HG03521 (cell line): ENCODE measurements at regions not wholly inside any gene's neighbourhood (a gene's known extent, or its start where the extent isn't known, plus 50 kb on each side); places are given as distances from the start of the nearest gene placed in this dataset.
"Not testable (repeated sequence)": the region's sequence is repeated elsewhere in the genome, so short reads cannot be mapped to it uniquely, and the experiment has no call there.

ENCODE experiments used
- ATAC-seq: cut with Tn5 transposase; IDR thresholded peaks from one replicate; pipeline ENCODE4 v1.9.1; 2021; ENCODE audit warnings: mild to moderate bottlenecking, moderate library complexity; ENCODE audit not compliant: unreplicated experiment

GRCh38 chr17:52947418-52947817 is 788.9 kb upstream of the CA10 start:
- no peak for ATAC-seq

GRCh38 chr17:52938623-52939230 is 780.2 kb upstream of the CA10 start:
- no peak for ATAC-seq

GRCh38 chr17:52930581-52930980 is 772.1 kb upstream of the CA10 start:
- no peak for ATAC-seq

GRCh38 chr17:52930145-52930544 is 771.6 kb upstream of the CA10 start:
- ATAC-seq = no peak

GRCh38 chr17:52923658-52924057 is 765.1 kb upstream of the CA10 start:
- ATAC-seq = no peak

- no peak for ATAC-seq
These were observed 740.7 kb upstream of the CA10 start for GRCh38 chr17:52899235-52899634.

GRCh38 chr17:52895272-52895671 is 736.8 kb upstream of the CA10 start:
- ATAC-seq = no peak

- no peak for ATAC-seq
These were observed 733.8 kb upstream of the CA10 start for GRCh38 chr17:52892334-52892733.

- no peak for ATAC-seq
These were observed 727.4 kb upstream of the CA10 start for GRCh38 chr17:52885882-52886281.

- ATAC-seq = not testable (repeated sequence)
These were observed 725.5 kb upstream of the CA10 start for GRCh38 chr17:52883907-52884491.

GRCh38 chr17:52846767-52847166 is 688.3 kb upstream of the CA10 start:
- not testable (repeated sequence) for ATAC-seq

- ATAC-seq = no peak
These were observed 683.5 kb upstream of the CA10 start for GRCh38 chr17:52841971-52842370.

GRCh38 chr17:52837492-52837891 is 679.0 kb upstream of the CA10 start:
- ATAC-seq = no peak

GRCh38 chr17:52831536-52831935 is 673.0 kb upstream of the CA10 start:
- no peak for ATAC-seq

GRCh38 chr17:52828621-52829020 is 670.1 kb upstream of the CA10 start:
- ATAC-seq = no peak

GRCh38 chr17:52827526-52827925 is 669.0 kb upstream of the CA10 start:
- no peak for ATAC-seq

- ATAC-seq = no peak
These were observed 666.0 kb upstream of the CA10 start for GRCh38 chr17:52824542-52824941.

- no peak for ATAC-seq
These were observed 664.6 kb upstream of the CA10 start for GRCh38 chr17:52823155-52823554.

GRCh38 chr17:52790359-52790955 is 631.9 kb upstream of the CA10 start:
- no peak for ATAC-seq

GRCh38 chr17:52789829-52790228 is 631.3 kb upstream of the CA10 start:
- no peak for ATAC-seq

- no peak for ATAC-seq
These were observed 617.7 kb upstream of the CA10 start for GRCh38 chr17:52776234-52776633.

- no peak for ATAC-seq
These were observed 604.3 kb upstream of the CA10 start for GRCh38 chr17:52762794-52763167.
